ENCODE measurements at regions not wholly inside any gene's neighbourhood (a gene's known extent, or its start where the extent isn't known, plus 50 kb on each side); places are given as distances from the start of the nearest gene placed in this dataset.

DNA sequence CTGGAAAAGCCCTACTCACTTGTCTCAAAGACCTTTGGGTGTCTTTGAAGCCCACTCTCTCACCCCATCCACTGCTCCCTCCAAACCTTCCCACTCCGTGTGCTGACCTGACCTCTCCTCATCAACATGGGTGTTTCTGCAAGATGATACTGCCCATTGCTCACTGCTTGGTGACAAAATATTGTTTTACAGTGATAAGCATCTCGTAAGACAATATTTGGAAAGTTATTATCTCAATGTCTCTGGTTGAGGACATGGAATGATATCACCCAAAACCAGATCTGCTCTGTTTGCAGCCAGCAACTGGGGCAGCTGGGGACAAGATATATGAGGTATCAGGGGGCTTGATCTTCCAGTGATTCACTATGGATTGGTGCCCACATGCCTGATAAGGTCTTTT, 195.8 kb downstream of the SALL1 start:
- H3K4me2 ChIP-seq (ENCODE audit: low read depth, low read length), result no peak overlapping the region
- ChIA-PET POLR2A (ENCODE audit: unreplicated experiment) (no interaction called here), CTCF (no interaction called here)
- H3K27ac ChIP-seq (ENCODE audit: insufficient read depth, low read length), result no peak overlapping the region
- no peak overlapping the region for H2BK15ac ChIP-seq (ENCODE audit: low read depth, low read length)
- H3K27me3 ChIP-seq (ENCODE audit: control insufficient read depth, insufficient read depth, low read length), result no peaks in the 10 kb centered on the region
- H4K5ac ChIP-seq (ENCODE audit: low read depth, low read length), result no peak overlapping the region
- no peaks in the 10 kb centered on the region for H3K9me3 ChIP-seq (ENCODE audit: control insufficient read depth, insufficient read depth, low read length)
- no peaks in the 10 kb centered on the region for H3K79me1 ChIP-seq (ENCODE audit: low read depth in 1 of 2, low read length in 2 of 2)
- WGBS, 2 experiments (ENCODE audit: extremely low coverage in 2 of 2, insufficient read length in 1 of 2), result no CpG with 5 or more reads among the region's 2 CpGs
- H3K23ac ChIP-seq (ENCODE audit: low read depth, low read length), result no peak overlapping the region
- H2AK5ac ChIP-seq (ENCODE audit: low read depth, low read length), result no peak overlapping the region
- no peak for TF ChIP-seq NFE2L2 (IDR thresholded peaks at IDR 0.05; ENCODE audit: low read depth, low read length)
- TF ChIP-seq SMC3 (IDR thresholded peaks at IDR 0.05; ENCODE audit: low read depth, low read length), result no peak
- TF ChIP-seq MAFK (IDR thresholded peaks at IDR 0.05; ENCODE audit: low read depth, low read length), result no peak
- TF ChIP-seq BHLHE40 (IDR thresholded peaks at IDR 0.05; ENCODE audit: low read depth, low read length), result no peak
- TF ChIP-seq MXI1 (IDR thresholded peaks at IDR 0.05; ENCODE audit: borderline replicate concordance, low read depth, low read length), result no peak
- TF ChIP-seq RCOR1 (IDR thresholded peaks at IDR 0.05; ENCODE audit: insufficient replicate concordance, low read length), result no peak
- no peak for TF ChIP-seq POLR2A (IDR thresholded peaks at IDR 0.05; ENCODE audit: low read depth, low read length)
- no peak for TF ChIP-seq FOS (IDR thresholded peaks at IDR 0.05; ENCODE audit: low read depth, low read length)
- TF ChIP-seq, protein P1, sequence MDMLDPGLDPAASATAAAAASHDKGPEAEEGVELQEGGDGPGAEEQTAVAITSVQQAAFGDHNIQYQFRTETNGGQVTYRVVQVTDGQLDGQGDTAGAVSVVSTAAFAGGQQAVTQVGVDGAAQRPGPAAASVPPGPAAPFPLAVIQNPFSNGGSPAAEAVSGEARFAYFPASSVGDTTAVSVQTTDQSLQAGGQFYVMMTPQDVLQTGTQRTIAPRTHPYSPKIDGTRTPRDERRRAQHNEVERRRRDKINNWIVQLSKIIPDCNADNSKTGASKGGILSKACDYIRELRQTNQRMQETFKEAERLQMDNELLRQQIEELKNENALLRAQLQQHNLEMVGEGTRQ (IDR thresholded peaks at IDR 0.05; ENCODE audit: low read depth, low read length), result no peak
- no peak for TF ChIP-seq RAD21 (IDR thresholded peaks at IDR 0.05; ENCODE audit: low read length)
- no peak for TF ChIP-seq CHD1 (IDR thresholded peaks at IDR 0.05; ENCODE audit: low read depth, low read length)
- TF ChIP-seq, protein P2, sequence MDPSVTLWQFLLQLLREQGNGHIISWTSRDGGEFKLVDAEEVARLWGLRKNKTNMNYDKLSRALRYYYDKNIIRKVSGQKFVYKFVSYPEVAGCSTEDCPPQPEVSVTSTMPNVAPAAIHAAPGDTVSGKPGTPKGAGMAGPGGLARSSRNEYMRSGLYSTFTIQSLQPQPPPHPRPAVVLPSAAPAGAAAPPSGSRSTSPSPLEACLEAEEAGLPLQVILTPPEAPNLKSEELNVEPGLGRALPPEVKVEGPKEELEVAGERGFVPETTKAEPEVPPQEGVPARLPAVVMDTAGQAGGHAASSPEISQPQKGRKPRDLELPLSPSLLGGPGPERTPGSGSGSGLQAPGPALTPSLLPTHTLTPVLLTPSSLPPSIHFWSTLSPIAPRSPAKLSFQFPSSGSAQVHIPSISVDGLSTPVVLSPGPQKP (IDR thresholded peaks at IDR 0.05; ENCODE audit: borderline replicate concordance, low read depth, low read length), result no peak
- TF ChIP-seq CEBPB (IDR thresholded peaks at IDR 0.05; ENCODE audit: low read depth, low read length), result no peak
- TF ChIP-seq, protein P3, sequence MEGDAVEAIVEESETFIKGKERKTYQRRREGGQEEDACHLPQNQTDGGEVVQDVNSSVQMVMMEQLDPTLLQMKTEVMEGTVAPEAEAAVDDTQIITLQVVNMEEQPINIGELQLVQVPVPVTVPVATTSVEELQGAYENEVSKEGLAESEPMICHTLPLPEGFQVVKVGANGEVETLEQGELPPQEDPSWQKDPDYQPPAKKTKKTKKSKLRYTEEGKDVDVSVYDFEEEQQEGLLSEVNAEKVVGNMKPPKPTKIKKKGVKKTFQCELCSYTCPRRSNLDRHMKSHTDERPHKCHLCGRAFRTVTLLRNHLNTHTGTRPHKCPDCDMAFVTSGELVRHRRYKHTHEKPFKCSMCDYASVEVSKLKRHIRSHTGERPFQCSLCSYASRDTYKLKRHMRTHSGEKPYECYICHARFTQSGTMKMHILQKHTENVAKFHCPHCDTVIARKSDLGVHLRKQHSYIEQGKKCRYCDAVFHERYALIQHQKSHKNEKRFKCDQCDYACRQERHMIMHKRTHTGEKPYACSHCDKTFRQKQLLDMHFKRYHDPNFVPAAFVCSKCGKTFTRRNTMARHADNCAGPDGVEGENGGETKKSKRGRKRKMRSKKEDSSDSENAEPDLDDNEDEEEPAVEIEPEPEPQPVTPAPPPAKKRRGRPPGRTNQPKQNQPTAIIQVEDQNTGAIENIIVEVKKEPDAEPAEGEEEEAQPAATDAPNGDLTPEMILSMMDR (conservative IDR thresholded peaks at IDR 0.05; ENCODE audit: low read depth, low read length), result no peak
- no peak for TF ChIP-seq RFX5 (IDR thresholded peaks at IDR 0.05; ENCODE audit: low read depth, low read length)
- TF ChIP-seq MAZ (IDR thresholded peaks at IDR 0.05; ENCODE audit: borderline replicate concordance, low read depth, low read length), result no peak
- DNase-seq, result no peak
- in situ Hi-C loops (cut with MboI; ENCODE audit: low sequenced_read_pairs) (no loop called here), dilution Hi-C loops (cut with HindIII; ENCODE audit: low sequenced_read_pairs, unreplicated experiment) (no loop called here), intact Hi-C loops (cut with micrococcal nuclease) (no loop called here)
- H2AK9ac ChIP-seq (replicated peaks; ENCODE audit: low read depth, low read length, poor library complexity), result no peak overlapping the region
- no peak overlapping the region for H2BK20ac ChIP-seq (ENCODE audit: low read depth, low read length)
- H3K9me1 ChIP-seq (ENCODE audit: insufficient read depth, low read length), result no peaks in the 10 kb centered on the region
- no peak overlapping the region for H4K8ac ChIP-seq (ENCODE audit: low read depth in 2 of 2, low read length in 2 of 2)
- ATAC-seq (ENCODE audit: low read depth), result no peak
- H3K9ac ChIP-seq (ENCODE audit: low read depth, low read length), result no peak overlapping the region
- no peaks in the 10 kb centered on the region for H3K36me3 ChIP-seq (ENCODE audit: control insufficient read depth, insufficient read depth, low read length)
- no peaks in the 10 kb centered on the region for H3K4me1 ChIP-seq (ENCODE audit: control insufficient read depth, insufficient read depth, low read length)
- BruUV-seq (replicated peaks), result no TSS peak
- H3K18ac ChIP-seq (ENCODE audit: low read depth, low read length), result no peak overlapping the region
- no peak overlapping the region for H2BK5ac ChIP-seq (ENCODE audit: low read depth, low read length, poor library complexity, severe bottlenecking)
- H4K20me1 ChIP-seq (ENCODE audit: insufficient read depth, low read length), result no peaks in the 10 kb centered on the region
- no peak overlapping the region for H3K14ac ChIP-seq (replicated peaks; ENCODE audit: low read depth, low read length)
- H3K56ac ChIP-seq (ENCODE audit: extremely low read depth, insufficient read depth, low read length), result no peak overlapping the region
- H2BK120ac ChIP-seq (ENCODE audit: low read depth, low read length), result no peak overlapping the region
- H2AFZ ChIP-seq (replicated peaks; ENCODE audit: low read length, poor library complexity), result no peak overlapping the region
- no peak overlapping the region for H4K91ac ChIP-seq (ENCODE audit: insufficient read depth, low read depth, low read length)
- H3K4ac ChIP-seq (ENCODE audit: low read depth, low read length), result no peak overlapping the region
- H3K4me3 ChIP-seq (ENCODE audit: insufficient read depth, low read depth, low read length), result no peak overlapping the region

Measured in IMR-90 (cell line).